A673 (cell line): ENCODE measurements at regions not wholly inside any gene's neighbourhood (a gene's known extent, or its start where the extent isn't known, plus 50 kb on each side); places are given as distances from the start of the nearest gene placed in this dataset.

Experiments used
- CTCF ChIP-seq: fragments of 300-800, 200-600 bp; sonication (generic); conservative IDR thresholded peaks from 2 replicates; pipeline ENCODE4 v1.5.1; 2017; ENCODE audit warnings: low read depth, mild to moderate bottlenecking, antibody characterized with exemption, low read length, moderate library complexity, mixed read lengths
- EZH2 ChIP-seq: fragments of 200-600 bp; sonication (generic); IDR thresholded peaks from 2 replicates; pipeline ENCODE4 v1.6.1; 2017; ENCODE audit warnings: borderline replicate concordance, low read depth, mild to moderate bottlenecking, mixed read lengths, antibody characterized with exemption, low read length; ENCODE audit not compliant: poor library complexity, severe bottlenecking

DNA sequence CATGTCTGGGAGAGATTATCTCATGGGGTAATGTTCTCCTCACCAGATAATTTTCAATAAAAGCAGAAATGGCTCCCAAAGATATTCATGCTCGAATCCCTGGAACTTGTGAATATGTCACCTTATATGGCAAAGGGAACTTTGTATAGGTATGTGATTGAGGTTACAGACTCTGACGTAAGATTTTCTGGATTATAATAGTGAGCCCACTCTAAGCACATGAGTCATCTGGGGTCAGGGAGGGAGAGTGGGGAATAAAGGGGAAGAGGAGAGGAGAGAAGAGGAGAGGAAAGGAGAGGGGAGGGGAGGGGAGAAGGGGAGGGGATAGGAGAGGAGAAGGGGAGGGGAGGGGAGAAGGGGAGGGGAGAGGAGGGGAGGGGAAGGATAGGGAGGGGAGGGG lies 1193.9 kb downstream of the PLA2G4A start:
- TF ChIP-seq CTCF (no peak), EZH2 (no peak)
